Activated naive CD8-positive, alpha-beta T cell treated with anti-CD3 and anti-CD28 coated beads, Interleukin-2, amount 50 U/mL, for 24 hours (primary cell): ENCODE measurements at regions not wholly inside any gene's neighbourhood (a gene's known extent, or its start where the extent isn't known, plus 50 kb on each side); places are given as distances from the start of the nearest gene placed in this dataset.

ENCODE experiments used
- ATAC-seq: fragments of 150-1000 bp; cut with Tn5 transposase; one replicate; pipeline ENCODE4 v1.10.0; 2021
- DNase-seq: peaks from one replicate; pipeline ENCODE4 v3.0.0; 2021
- H3K27ac Mint-ChIP-seq: one replicate; pipeline ENCODE4 v1.8.0; 2021; ENCODE audit warnings: mild to moderate bottlenecking, mixed read lengths
- H3K27me3 Mint-ChIP-seq: one replicate; pipeline ENCODE4 v1.8.0; 2021; ENCODE audit warnings: mixed read lengths
- H3K36me3 Mint-ChIP-seq: one replicate; pipeline ENCODE4 v1.8.0; 2021; ENCODE audit warnings: low read depth, mixed read lengths
- H3K4me1 Mint-ChIP-seq: one replicate; pipeline ENCODE4 v1.8.0; 2021; ENCODE audit warnings: mixed read lengths
- H3K4me3 Mint-ChIP-seq: one replicate; pipeline ENCODE4 v1.8.0; 2021; ENCODE audit warnings: mild to moderate bottlenecking, moderate library complexity, mixed read lengths
- H3K9me3 Mint-ChIP-seq: one replicate; pipeline ENCODE4 v1.8.0; 2021; ENCODE audit warnings: mixed read lengths

- no peak for ATAC-seq
- no peak overlapping the region for H3K27ac Mint-ChIP-seq
- DNase-seq, result no peak
- peaks cover 12% of the 10 kb centered on the region for H3K27me3 Mint-ChIP-seq
- H3K36me3 Mint-ChIP-seq, result no peaks in the 10 kb centered on the region
- H3K4me3 Mint-ChIP-seq, result no peak overlapping the region
- no peaks in the 10 kb centered on the region for H3K9me3 Mint-ChIP-seq
- H3K4me1 Mint-ChIP-seq, result no peaks in the 10 kb centered on the region
These were observed 81.0 kb upstream of the JAG1 start for GRCh38 chr20:10754824-10755223.

GRCh38 chr20:10758446-10758845, 84.6 kb upstream of the JAG1 start:
- Mint-ChIP-seq H3K9me3 (no peaks in the 10 kb centered on the region), H3K4me3 (no peak overlapping the region), H3K36me3 (no peaks in the 10 kb centered on the region), H3K4me1 (no peaks in the 10 kb centered on the region), H3K27ac (no peak overlapping the region), H3K27me3 (peaks cover 12% of the 10 kb centered on the region)
- ATAC-seq (no peak), DNase-seq (no peak)

GRCh38 chr20:10761232-10761631, 87.4 kb upstream of the JAG1 start:
- H3K4me3 Mint-ChIP-seq, result no peak overlapping the region
- no peaks in the 10 kb centered on the region for H3K27me3 Mint-ChIP-seq
- H3K27ac Mint-ChIP-seq, result no peak overlapping the region
- H3K4me1 Mint-ChIP-seq, result no peaks in the 10 kb centered on the region
- ATAC-seq (no peak), DNase-seq (no peak)
- no peaks in the 10 kb centered on the region for H3K36me3 Mint-ChIP-seq
- H3K9me3 Mint-ChIP-seq, result no peaks in the 10 kb centered on the region

GRCh38 chr20:10761786-10762185, 88.0 kb upstream of the JAG1 start:
- ATAC-seq (no peak), DNase-seq (no peak)

GRCh38 chr20:10762216-10762615, 88.4 kb upstream of the JAG1 start:
- Mint-ChIP-seq H3K4me1 (no peaks in the 10 kb centered on the region), H3K36me3 (no peaks in the 10 kb centered on the region), H3K9me3 (no peaks in the 10 kb centered on the region), H3K27ac (no peak overlapping the region), H3K4me3 (no peak overlapping the region), H3K27me3 (no peaks in the 10 kb centered on the region)
- no peak for ATAC-seq
- DNase-seq, result no peak

More at GRCh38 chr20:10761786-10762185, 88.0 kb upstream of the JAG1 start:
- Mint-ChIP-seq H3K27me3 (no peaks in the 10 kb centered on the region), H3K27ac (no peak overlapping the region), H3K9me3 (no peaks in the 10 kb centered on the region), H3K4me3 (no peak overlapping the region), H3K4me1 (no peaks in the 10 kb centered on the region), H3K36me3 (no peaks in the 10 kb centered on the region)

- H3K36me3 Mint-ChIP-seq, result no peaks in the 10 kb centered on the region
- no peak overlapping the region for H3K4me3 Mint-ChIP-seq
- DNase-seq, result no peak
- H3K27me3 Mint-ChIP-seq, result no peaks in the 10 kb centered on the region
- no peaks in the 10 kb centered on the region for H3K9me3 Mint-ChIP-seq
- ATAC-seq, result no peak
- H3K4me1 Mint-ChIP-seq, result no peaks in the 10 kb centered on the region
- H3K27ac Mint-ChIP-seq, result no peak overlapping the region
These were observed 89.3 kb upstream of the JAG1 start for GRCh38 chr20:10763112-10763511.

- DNase-seq, result no peak
- H3K4me3 Mint-ChIP-seq, result no peak overlapping the region
- peaks cover 5% of the 10 kb centered on the region for H3K27me3 Mint-ChIP-seq
- no peaks in the 10 kb centered on the region for H3K4me1 Mint-ChIP-seq
- H3K36me3 Mint-ChIP-seq, result no peaks in the 10 kb centered on the region
- H3K9me3 Mint-ChIP-seq, result no peaks in the 10 kb centered on the region
- no peak for ATAC-seq
- no peak overlapping the region for H3K27ac Mint-ChIP-seq
These were observed 95.9 kb upstream of the JAG1 start for GRCh38 chr20:10769700-10770099.

- Mint-ChIP-seq H3K4me3 (no peak overlapping the region), H3K4me1 (no peaks in the 10 kb centered on the region), H3K27ac (no peak overlapping the region), H3K9me3 (no peaks in the 10 kb centered on the region), H3K27me3 (peaks cover 5% of the 10 kb centered on the region), H3K36me3 (no peaks in the 10 kb centered on the region)
- ATAC-seq, result no peak
- no peak for DNase-seq
These were observed 97.0 kb upstream of the JAG1 start for GRCh38 chr20:10770753-10771152.

- no peaks in the 10 kb centered on the region for H3K36me3 Mint-ChIP-seq
- no peak for DNase-seq
- H3K27me3 Mint-ChIP-seq, result peaks cover 5% of the 10 kb centered on the region
- H3K27ac Mint-ChIP-seq, result no peak overlapping the region
- no peaks in the 10 kb centered on the region for H3K9me3 Mint-ChIP-seq
- no peak overlapping the region for H3K4me3 Mint-ChIP-seq
- ATAC-seq, result no peak
- no peaks in the 10 kb centered on the region for H3K4me1 Mint-ChIP-seq
These were observed 97.8 kb upstream of the JAG1 start for GRCh38 chr20:10771435-10772140.

GRCh38 chr20:10774357-10774943, 100.7 kb upstream of the JAG1 start:
- no peak for ATAC-seq
- Mint-ChIP-seq H3K9me3 (no peaks in the 10 kb centered on the region), H3K36me3 (no peaks in the 10 kb centered on the region)

GRCh38 chr20:10777710-10778109, 103.9 kb upstream of the JAG1 start:
- Mint-ChIP-seq H3K27ac (no peak overlapping the region), H3K27me3 (peaks cover 14% of the 10 kb centered on the region), H3K9me3 (no peaks in the 10 kb centered on the region), H3K36me3 (no peaks in the 10 kb centered on the region), H3K4me3 (no peak overlapping the region), H3K4me1 (peaks cover 1% of the 10 kb centered on the region)
- DNase-seq (no peak), ATAC-seq (no peak)

More at GRCh38 chr20:10774357-10774943, 100.7 kb upstream of the JAG1 start:
- H3K4me3 Mint-ChIP-seq, result no peak overlapping the region
- no peak for DNase-seq
- H3K27ac Mint-ChIP-seq, result no peak overlapping the region
- H3K4me1 Mint-ChIP-seq, result no peaks in the 10 kb centered on the region
- H3K27me3 Mint-ChIP-seq, result peaks cover 5% of the 10 kb centered on the region

GRCh38 chr20:10779911-10780310, 106.1 kb upstream of the JAG1 start:
- H3K27ac Mint-ChIP-seq, result no peak overlapping the region
- no peak overlapping the region for H3K4me3 Mint-ChIP-seq
- peaks cover 1% of the 10 kb centered on the region for H3K4me1 Mint-ChIP-seq
- no peaks in the 10 kb centered on the region for H3K36me3 Mint-ChIP-seq
- ATAC-seq (no peak), DNase-seq (no peak)
- H3K27me3 Mint-ChIP-seq, result peaks cover 9% of the 10 kb centered on the region
- H3K9me3 Mint-ChIP-seq, result no peaks in the 10 kb centered on the region

- Mint-ChIP-seq H3K4me1 (peaks cover 1% of the 10 kb centered on the region), H3K4me3 (no peak overlapping the region), H3K9me3 (no peaks in the 10 kb centered on the region), H3K36me3 (no peaks in the 10 kb centered on the region), H3K27me3 (peaks cover 9% of the 10 kb centered on the region), H3K27ac (no peak overlapping the region)
- no peak for ATAC-seq
- no peak for DNase-seq
These were observed 107.1 kb upstream of the JAG1 start for GRCh38 chr20:10780901-10781300.

- Mint-ChIP-seq H3K4me3 (no peak overlapping the region), H3K36me3 (no peaks in the 10 kb centered on the region), H3K27me3 (peaks cover 9% of the 10 kb centered on the region), H3K4me1 (peaks cover 1% of the 10 kb centered on the region), H3K27ac (no peak overlapping the region), H3K9me3 (no peaks in the 10 kb centered on the region)
- no peak for DNase-seq
- ATAC-seq, result no peak
These were observed 107.7 kb upstream of the JAG1 start for GRCh38 chr20:10781526-10781925.

GRCh38 chr20:10783707-10784553, 110.1 kb upstream of the JAG1 start:
- no peak for ATAC-seq
- Mint-ChIP-seq H3K27ac (no peak overlapping the region), H3K9me3 (peaks cover 4% of the 10 kb centered on the region)

More at GRCh38 chr20:10783707-10784553, 110.1 kb upstream of the JAG1 start:
- H3K27me3 Mint-ChIP-seq, result peaks cover 9% of the 10 kb centered on the region
- H3K4me3 Mint-ChIP-seq, result no peak overlapping the region
- DNase-seq, result no peak
- H3K36me3 Mint-ChIP-seq, result no peaks in the 10 kb centered on the region
- peaks cover 1% of the 10 kb centered on the region for H3K4me1 Mint-ChIP-seq
